ENCODE measurements at regions not wholly inside any gene's neighbourhood (a gene's known extent, or its start where the extent isn't known, plus 50 kb on each side); places are given as distances from the start of the nearest gene placed in this dataset.

GRCh38 chr6:139519571-139520031 lies 145.2 kb upstream of the CITED2 start:
- H3K9ac ChIP-seq (ENCODE audit: insufficient read depth in 1 of 2, low read depth in 2 of 2, low read length in 2 of 2): peak overlapping the region in 1 of 2 experiments; percentile 40; a peak in 2 of 4 replicates
- ChIA-PET POLR2A (interaction anchor here (1.0 to 4.5 kb wide), 5 partner anchors 10 to 145 kb away, joined by 3 to 41 read pairs (median 4); partner anchors contain the start of gene CITED2), CTCF (ENCODE audit: low intra/inter-chr PET ratio) (no interaction called here)
- peak overlapping the region; percentile 23; the same call in 2 of the 3 replicates for H3K27ac ChIP-seq (ENCODE audit: extremely low read depth, low read depth, low read length)
- H3K79me2 ChIP-seq (ENCODE audit: control insufficient read depth, insufficient read depth, low read length): no peaks in the 10 kb centered on the region
- BruUV-seq (replicated peaks): no TSS peak
- in situ Hi-C loops (cut with MboI) (loop anchor here (10.0 kb wide), 1 partner anchor 145 kb away; the partner anchor contains the start of gene CITED2), intact Hi-C loops (cut with micrococcal nuclease) (loop anchor here (2.0 to 5.0 kb wide), 2 partner anchors 71 to 83 kb away; no protein-coding TSS in a partner anchor)
- H3K4me1 ChIP-seq (replicated peaks in 1 of 2; ENCODE audit: control insufficient read depth in 2 of 2, insufficient read depth in 2 of 2, low read length in 2 of 2): peaks cover 11 to 48% of the 10 kb centered on the region in 2 experiments; a peak in 4 of 5 replicates
- 0 out of 2 replicates have a peak, but pooled peaks cover 3% of the 10 kb centered on the region for H3K9me3 ChIP-seq (replicated peaks; ENCODE audit: control insufficient read depth, insufficient read depth, low read depth, low read length)
- no peaks in the 10 kb centered on the region for H3K36me3 ChIP-seq (ENCODE audit: control insufficient read depth, insufficient read depth, low read length)
- no peak overlapping the region for H3K4me3 ChIP-seq
- peak overlapping the region; percentile 72 for H2AFZ ChIP-seq (ENCODE audit: low read depth, low read length)
- FAIRE-seq (no peak), DNase-seq (ENCODE audit: extremely low read depth in 1 of 4, low spot score in 3 of 4) (peak in 2 of 4 experiments; percentile 27 to 54), ATAC-seq (peak; percentile 28)
- no peaks in the 10 kb centered on the region for H4K20me1 ChIP-seq (replicated peaks; ENCODE audit: control insufficient read depth, insufficient read depth, low read length)
- no peaks in the 10 kb centered on the region for H3K9me1 ChIP-seq (ENCODE audit: control insufficient read depth, insufficient read depth, low read length)
- H3K27me3 ChIP-seq (ENCODE audit: control insufficient read depth in 2 of 2, insufficient read depth in 2 of 2, low read length in 2 of 2): no peaks in the 10 kb centered on the region
- peak overlapping the region; percentile 72 for H3K4me2 ChIP-seq (ENCODE audit: insufficient read depth, low read length)
- 16% methylated on average over 5 of the region's 5 CpGs for WGBS (ENCODE audit: insufficient coverage, low coverage, missing lambda C conversion rate)
- TF ChIP-seq POLR2H (tag; IDR thresholded peaks at IDR 0.05; ENCODE audit: low read depth) (no peak), ZNF212 (CRISPR knock-in tag; IDR thresholded peaks at IDR 0.05) (no peak), L3MBTL2 (IDR thresholded peaks at IDR 0.05) (no peak), ZFP30 (CRISPR knock-in tag; IDR thresholded peaks at IDR 0.05; ENCODE audit: borderline replicate concordance) (no peak), NCOA2 (IDR thresholded peaks at IDR 0.05; ENCODE audit: partially characterized antibody in 2 of 2) (no peak), CEBPG (CRISPR knock-in tag; IDR thresholded peaks at IDR 0.05) (no peak), CEBPG (tag; conservative IDR thresholded peaks at IDR 0.05 in 1 of 2, IDR thresholded peaks at IDR 0.05 in 1 of 2) (0 out of 4 replicates have a peak, but pooled peaks of 1 of the 2 experiments have one; percentile 16), RAD21 (CRISPR knock-in tag; conservative IDR thresholded peaks at IDR 0.05 in 1 of 2, IDR thresholded peaks at IDR 0.05 in 1 of 2) (0 out of 4 replicates have a peak, but pooled peaks of 1 of the 2 experiments have one; percentile 11), NCOA6 (IDR thresholded peaks at IDR 0.05) (0 out of 2 replicates have a peak, but pooled peaks have one; percentile 15), RFX7 (CRISPR knock-in tag; IDR thresholded peaks at IDR 0.05) (no peak), ZNF133 (CRISPR knock-in tag; IDR thresholded peaks at IDR 0.05) (no peak), KAT8 (IDR thresholded peaks at IDR 0.05; ENCODE audit: low read depth) (no peak), ATF2 (CRISPR knock-in tag; IDR thresholded peaks at IDR 0.05) (no peak), ZFP91 (CRISPR knock-in tag; IDR thresholded peaks at IDR 0.05) (no peak), ZNF778 (CRISPR knock-in tag; IDR thresholded peaks at IDR 0.05) (no peak), CEBPB (tag; IDR thresholded peaks at IDR 0.05) (peak; percentile 14; the same call in 1 of the 2 replicates), XRCC3 (IDR thresholded peaks at IDR 0.05) (no peak), LARP7 (IDR thresholded peaks at IDR 0.05) (no peak), GTF2E2 (tag; IDR thresholded peaks at IDR 0.05) (0 out of 2 replicates have a peak, but pooled peaks have one; percentile 65), CCNT2 (IDR thresholded peaks at IDR 0.05; ENCODE audit: borderline replicate concordance, extremely low read depth, insufficient read length, low read depth, low read length) (no peak), ZNF253 (CRISPR knock-in tag; conservative IDR thresholded peaks at IDR 0.05) (no peak)

All from K562 (cell line).